RWPE1 (cell line): ENCODE measurements at regions not wholly inside any gene's neighbourhood (a gene's known extent, or its start where the extent isn't known, plus 50 kb on each side); places are given as distances from the start of the nearest gene placed in this dataset.

ENCODE experiments used
- CTCF ChIA-PET: fragments of 350-600 bp; sonication (Branson Sonifier 250); formaldehyde crosslinking; extraction: SDS; loops from one replicate; lab custom pipeline; 2021; lab: Yijun Ruan, JAX
- POLR2A ChIA-PET: fragments of 400-600 bp; formaldehyde crosslinking; extraction: SDS; loops from one replicate; lab custom pipeline; 2020; ENCODE audit warnings: antibody characterized with exemption; ENCODE audit not compliant: low non-redundant PET; lab: Yijun Ruan, JAX
- DNase-seq: peaks from one replicate; pipeline ENCODE4 v3.0.0; 2012; ENCODE audit warnings: low spot score
- H3K27ac ChIP-seq: fragments of 450-650 bp; 2 replicates; pipeline ENCODE4 v1.5.1; 2017
- CTCF ChIP-seq: fragments of 450-650 bp; conservative IDR thresholded peaks from 2 replicates; pipeline ENCODE4 v1.5.1; 2017; ENCODE audit warnings: low read depth, mild to moderate bottlenecking

GRCh38 chr9:87283585-87283984 lies 214.1 kb upstream of the DAPK1 start:
- ChIA-PET POLR2A (no interaction called here), CTCF (no interaction called here)
- no peak for TF ChIP-seq CTCF
- DNase-seq, result no peak
- no peak overlapping the region for H3K27ac ChIP-seq

GRCh38 chr9:87285183-87285850 lies 212.3 kb upstream of the DAPK1 start:
- no peak for DNase-seq
- no peak for TF ChIP-seq CTCF
- H3K27ac ChIP-seq, result no peak overlapping the region
- ChIA-PET CTCF (interaction anchor here (0.7 kb wide), 1 partner anchor 599 kb away, joined by 3 read pairs; no protein-coding TSS in a partner anchor), POLR2A (no interaction called here)

- DNase-seq, result no peak
- ChIA-PET POLR2A (no interaction called here), CTCF (no interaction called here)
- TF ChIP-seq CTCF, result no peak
- H3K27ac ChIP-seq, result no peak overlapping the region
These were observed 211.2 kb upstream of the DAPK1 start for GRCh38 chr9:87286506-87286905.

- DNase-seq, result peak; percentile 17
- no peak for TF ChIP-seq CTCF
- ChIA-PET CTCF (interaction anchor here (0.6 to 1.2 kb wide), 3 partner anchors 9 to 332 kb away, joined by 3 to 4 read pairs (median 3); no protein-coding TSS in a partner anchor), POLR2A (no interaction called here)
- H3K27ac ChIP-seq, result no peak overlapping the region
These were observed 207.2 kb upstream of the DAPK1 start for GRCh38 chr9:87290241-87291052.

- ChIA-PET CTCF (no interaction called here), POLR2A (interaction anchor here (0.7 kb wide), 1 partner anchor 801 kb away, joined by 3 read pairs; no protein-coding TSS in a partner anchor)
- no peak for DNase-seq
- no peak overlapping the region for H3K27ac ChIP-seq
- no peak for TF ChIP-seq CTCF
These were observed 205.0 kb upstream of the DAPK1 start for GRCh38 chr9:87292449-87293191.

GRCh38 chr9:87294126-87294525 lies 203.5 kb upstream of the DAPK1 start:
- no peak overlapping the region for H3K27ac ChIP-seq
- no peak for DNase-seq
- POLR2A ChIA-PET, result no interaction called here
- CTCF ChIA-PET, result interaction anchor here (0.6 kb wide), 1 partner anchor 749 kb away, joined by 4 read pairs; no protein-coding TSS in a partner anchor
- TF ChIP-seq CTCF, result no peak
